ENCODE measurements at regions not wholly inside any gene's neighbourhood (a gene's known extent, or its start where the extent isn't known, plus 50 kb on each side); places are given as distances from the start of the nearest gene placed in this dataset.

GRCh38 chr3:56983427-56983826 lies 77.0 kb upstream of the SPATA12 start:
- no peak for DNase-seq

- DNase-seq, result no peak
Measured at GRCh38 chr3:56981445-56982230, 78.8 kb upstream of the SPATA12 start.

- DNase-seq, result peak; percentile 88
Measured at GRCh38 chr3:56980798-56981390, 79.6 kb upstream of the SPATA12 start.

GRCh38 chr3:56980243-56980642 lies 80.2 kb upstream of the SPATA12 start:
- no peak for DNase-seq

- DNase-seq, result no peak
Measured at GRCh38 chr3:56979791-56980190, 80.7 kb upstream of the SPATA12 start.

- DNase-seq, result no peak
Measured at GRCh38 chr3:56977561-56977889, 82.9 kb upstream of the SPATA12 start.

GRCh38 chr3:56976651-56977560 lies 83.6 kb upstream of the SPATA12 start:
- no peak for DNase-seq

GRCh38 chr3:56975567-56975966 lies 84.9 kb upstream of the SPATA12 start:
- DNase-seq, result no peak

GRCh38 chr3:56974247-56974930 lies 86.1 kb upstream of the SPATA12 start:
- DNase-seq, result no peak

GRCh38 chr3:56971816-56972215 lies 88.6 kb upstream of the SPATA12 start:
- no peak for DNase-seq

GRCh38 chr3:56971261-56971660 lies 89.2 kb upstream of the SPATA12 start:
- no peak for DNase-seq

GRCh38 chr3:56970461-56970879 lies 90.0 kb upstream of the SPATA12 start:
- DNase-seq, result no peak

GRCh38 chr3:56969851-56970250 lies 90.6 kb upstream of the SPATA12 start:
- no peak for DNase-seq

GRCh38 chr3:56966509-56966908 lies 94.0 kb upstream of the SPATA12 start:
- DNase-seq, result no peak

GRCh38 chr3:56966104-56966503 lies 94.4 kb upstream of the SPATA12 start:
- DNase-seq, result no peak

GRCh38 chr3:56962922-56963321 lies 97.5 kb upstream of the SPATA12 start:
- DNase-seq, result no peak

GRCh38 chr3:56962206-56962605 lies 98.3 kb upstream of the SPATA12 start:
- DNase-seq, result no peak

GRCh38 chr3:56960234-56960917 lies 100.1 kb upstream of the SPATA12 start:
- DNase-seq, result no peak

GRCh38 chr3:56958879-56959278 lies 101.6 kb upstream of the SPATA12 start:
- no peak for DNase-seq

GRCh38 chr3:56957522-56957921 lies 102.9 kb upstream of the SPATA12 start:
- no peak for DNase-seq

GRCh38 chr3:56956906-56957305 lies 103.6 kb upstream of the SPATA12 start:
- DNase-seq, result no peak

GRCh38 chr3:56955492-56956111 lies 104.9 kb upstream of the SPATA12 start:
- no peak for DNase-seq

Measured in activated CD4-positive, alpha-beta T cell treated with anti-CD3 and anti-CD28 coated beads, Interleukin-10, Interleukin-2, amounts not matched to agents 100 ng/mL and 50 ng/mL, durations not matched to agents 16 hours and 8 hours (primary cell).